ENCODE measurements at regions not wholly inside any gene's neighbourhood (a gene's known extent, or its start where the extent isn't known, plus 50 kb on each side); places are given as distances from the start of the nearest gene placed in this dataset.

- H3K27ac Mint-ChIP-seq: no peak overlapping the region
- DNase-seq: no peak
- no CpG with 5 or more reads among the region's 12 CpGs for WGBS (ENCODE audit: extremely low coverage, insufficient read length, low lambda C conversion rate)
Observed at GRCh38 chr6:14476793-14477531, 359.4 kb downstream of the CD83 start.

More at GRCh38 chr6:14476793-14477531, 359.4 kb downstream of the CD83 start:
- Histone ChIP-seq H3T11ph (ENCODE audit: low read length) (no peak overlapping the region), H3K56ac (ENCODE audit: insufficient read length, low read depth, low read length) (no peak overlapping the region), H3K79me1 (ENCODE audit: insufficient read depth, low read depth, low read length, poor library complexity, severe bottlenecking) (no peaks in the 10 kb centered on the region), H3K4ac (ENCODE audit: low read depth, low read length) (no peak overlapping the region), H3K27ac (ENCODE audit: insufficient read length, low read depth, low read length) (no peak overlapping the region), H3K4me1 (ENCODE audit: insufficient read depth, low read length) (no peaks in the 10 kb centered on the region), H4K91ac (ENCODE audit: insufficient read length, low read depth, low read length) (no peak overlapping the region), H3K27me3 (ENCODE audit: insufficient read depth, low read length) (no peaks in the 10 kb centered on the region), H2BK15ac (ENCODE audit: low read depth, low read length) (no peak overlapping the region), H3K18ac (ENCODE audit: insufficient read length, low read depth, low read length) (no peak overlapping the region), H2BK120ac (ENCODE audit: low read depth, low read length, poor library complexity, severe bottlenecking) (no peak overlapping the region), H4K5ac (ENCODE audit: insufficient read length, low read depth, low read length) (no peak overlapping the region), H2BK12ac (ENCODE audit: insufficient read length, low read depth, low read length) (no peak overlapping the region), H4K20me1 (ENCODE audit: control insufficient read depth, insufficient read depth, insufficient read length) (no peaks in the 10 kb centered on the region), H3K79me2 (ENCODE audit: insufficient read depth, low read length) (no peaks in the 10 kb centered on the region), H3K9me3 (ENCODE audit: control insufficient read depth, low read depth, low read length) (no peaks in the 10 kb centered on the region), H2AK5ac (ENCODE audit: insufficient read length, low read length) (no peak overlapping the region), H3K23ac (ENCODE audit: insufficient read length, low read depth, low read length) (no peak overlapping the region), H3K4me2 (ENCODE audit: insufficient read depth, insufficient read length, low read length) (no peak overlapping the region), H2AFZ (ENCODE audit: low read length) (no peak overlapping the region), H2BK20ac (ENCODE audit: low read depth, low read length, poor library complexity, severe bottlenecking) (no peak overlapping the region), H2BK5ac (ENCODE audit: insufficient read length, low read length) (no peak overlapping the region), H3K23me2 (ENCODE audit: insufficient read length, low read depth, low read length, poor library complexity, severe bottlenecking) (peaks cover 2% of the 10 kb centered on the region), H3K14ac (ENCODE audit: insufficient read depth, low read length) (no peak overlapping the region), H4K8ac (replicated peaks; ENCODE audit: insufficient read length, low read depth, low read length) (no peak overlapping the region), H3K9ac (ENCODE audit: extremely low read depth, insufficient read length, low read length) (no peak overlapping the region)
- H3K27me3 Mint-ChIP-seq (ENCODE audit: low read depth): no peaks in the 10 kb centered on the region
- no peak for TF ChIP-seq CTCF (conservative IDR thresholded peaks at IDR 0.05)
- H3K9me3 Mint-ChIP-seq: peaks cover 6 to 8% of the 10 kb centered on the region in 2 experiments
- peaks cover 8 to 12% (median 8%) of the 10 kb centered on the region in 3 experiments; a peak in 6 of 7 replicates for H3K36me3 Mint-ChIP-seq (ENCODE audit: insufficient read depth in 1 of 3, low read depth in 3 of 3)
- no peak overlapping the region for H3K4me3 Mint-ChIP-seq
- H3K4me1 Mint-ChIP-seq: no peaks in the 10 kb centered on the region; a peak in 2 of 4 replicates
